Umbilical cord (tissue), 1 donor: ENCODE measurements at regions not wholly inside any gene's neighbourhood (a gene's known extent, or its start where the extent isn't known, plus 50 kb on each side); places are given as distances from the start of the nearest gene placed in this dataset.

Source experiments
- DNase-seq: peaks from one replicate; pipeline ENCODE4 v3.0.0-alpha.2; 2015; ENCODE audit warnings: low spot score

GRCh38 chr15:25504307-25504706 is 65.5 kb upstream of the UBE3A start:
- DNase-seq = no peak

DNA sequence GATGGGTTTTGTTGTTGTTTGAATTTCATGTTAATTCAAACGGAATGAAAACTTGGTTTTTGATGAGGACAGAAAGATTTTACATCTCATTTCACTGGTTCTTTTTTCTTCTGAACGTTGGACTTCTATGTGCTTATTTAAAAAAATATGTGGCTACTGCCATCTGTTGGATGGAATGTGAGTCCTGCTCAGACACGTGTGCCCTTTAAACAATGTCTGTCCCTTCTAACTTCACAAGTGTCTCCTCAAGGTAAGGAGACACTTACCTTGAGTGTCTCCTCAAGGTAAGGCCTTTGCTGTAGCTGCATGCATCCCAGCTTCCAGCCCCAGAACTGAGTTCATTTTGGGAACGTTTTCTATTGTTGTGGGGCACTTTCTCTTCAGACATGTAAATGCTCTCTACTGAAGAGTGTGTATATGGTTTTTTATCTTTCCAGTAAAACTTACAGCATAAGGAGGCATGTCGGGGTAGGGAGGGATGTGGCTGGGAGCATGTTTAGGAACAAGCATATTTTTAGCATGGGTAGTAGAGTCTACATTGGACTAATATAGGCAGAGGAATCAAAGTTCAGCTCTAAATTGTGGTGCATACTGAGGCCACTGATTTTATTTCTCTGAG is 63.1 kb upstream of the UBE3A start:
- peak; percentile 34 for DNase-seq

GRCh38 chr15:25498835-25499234 is 60.0 kb upstream of the UBE3A start:
- DNase-seq = no peak

- DNase-seq = no peak
Observed at GRCh38 chr15:25497934-25498333, 59.1 kb upstream of the UBE3A start.

- no peak for DNase-seq
Observed at GRCh38 chr15:25493823-25494526, 55.2 kb upstream of the UBE3A start.

DNA sequence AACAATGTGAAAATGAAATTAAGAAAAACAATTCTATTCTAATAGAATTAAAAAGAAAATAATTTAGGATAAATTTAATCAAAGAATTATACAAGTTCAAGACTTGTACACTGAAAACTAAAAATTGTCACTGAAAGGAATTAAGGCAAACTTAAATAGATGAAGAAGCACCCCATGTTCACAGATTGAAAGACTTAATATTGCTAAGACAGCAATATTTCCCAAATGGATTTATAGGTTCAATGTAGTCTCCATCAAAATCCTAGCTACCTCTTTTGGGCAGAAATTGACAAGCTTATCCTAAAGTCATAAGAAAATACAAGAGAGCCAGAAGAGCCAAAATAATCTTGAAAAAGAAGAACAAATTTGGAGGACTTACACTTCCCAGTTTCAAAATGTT is 53.5 kb upstream of the UBE3A start:
- DNase-seq = no peak
